Endothelial cell of umbilical vein (primary cell): ENCODE measurements at regions not wholly inside any gene's neighbourhood (a gene's known extent, or its start where the extent isn't known, plus 50 kb on each side); places are given as distances from the start of the nearest gene placed in this dataset.

Experiments used
- BruUV-seq: library from RNA; stranded (reverse); fragments of 400-500 nt; replicated peaks from 2 replicates; lab custom pipeline; 2021; lab: Mats Ljungman, UMichigan
- CTCF ChIA-PET: fragments of 300-600, 350-600 bp; sonication (Branson Sonifier 250); formaldehyde crosslinking; loops from one replicate; lab custom pipeline; 2021; ENCODE audit warnings: antibody characterized with exemption, inconsistent platforms; lab: Charles Lee
- POLR2A ChIA-PET: fragments of 300-600, 350-600 bp; sonication (Branson Sonifier 250); formaldehyde crosslinking; loops from one replicate; lab custom pipeline; 2021; ENCODE audit warnings: antibody characterized with exemption, inconsistent platforms; lab: Charles Lee
- DNase-seq: peaks from one replicate; pipeline ENCODE4 v3.0.0-alpha.2; 2011; ENCODE audit warnings: low read depth, low spot score
- FAIRE-seq: peaks from 2 replicates; lab custom pipeline; 2011; peaks lifted over from hg19 to GRCh38; lab: Jason Lieb, UNC
- H2AFZ ChIP-seq: 2 replicates; pipeline ENCODE4 v1.6.0; 2012; ENCODE audit warnings: low read depth, low read length, control low read depth, inconsistent platforms
- H3K27ac ChIP-seq: 2 replicates; pipeline ENCODE4 v1.5.1; 2011; ENCODE audit warnings: low read depth, mild to moderate bottlenecking, control low read depth, low read length, moderate library complexity; ENCODE audit not compliant: insufficient read depth
- H3K27me3 ChIP-seq, 2 experiments: 2 replicates each; pipeline versions ENCODE4 v1.6.0 to v1.6.1; 2011; ENCODE audit warnings: low read length in 2 of 2, mixed read lengths in 1 of 2; ENCODE audit not compliant: control insufficient read depth in 2 of 2, insufficient read depth in 2 of 2
- H3K36me3 ChIP-seq, 2 experiments: 2 replicates in 1 of 2; 3 replicates in 1 of 2; pipeline ENCODE4 v1.5.1; 2011; ENCODE audit warnings: low read length in 2 of 2, mild to moderate bottlenecking in 1 of 2, moderate library complexity in 1 of 2; ENCODE audit not compliant: control insufficient read depth in 2 of 2, insufficient read depth in 2 of 2; ENCODE audit errors: extremely low read depth in 1 of 2
- H3K4me1 ChIP-seq: 3 replicates; pipeline ENCODE4 v1.5.1; 2011; ENCODE audit warnings: mild to moderate bottlenecking, low read length; ENCODE audit not compliant: control insufficient read depth, insufficient read depth; ENCODE audit errors: extremely low read depth
- H3K4me2 ChIP-seq: 2 replicates; pipeline ENCODE4 v1.6.1; 2011; ENCODE audit warnings: low read length, control low read depth, mixed read lengths; ENCODE audit not compliant: insufficient read depth
- H3K4me3 ChIP-seq, 3 experiments: fragments of 200-600 bp in 1 of 3; sonication (generic), shearing (Covaris generic) in 1 of 3; replicated peaks in 1 of 3; 2 replicates each; pipeline ENCODE4 v1.5.1; 2011 to 2016; ENCODE audit warnings: control low read depth in 3 of 3, low read length in 3 of 3, mild to moderate bottlenecking in 2 of 3, inconsistent platforms in 1 of 3, low read depth in 1 of 3, moderate library complexity in 1 of 3; ENCODE audit not compliant: insufficient read depth in 1 of 3
- H3K79me2 ChIP-seq: 2 replicates; pipeline ENCODE4 v1.6.0; 2012; ENCODE audit warnings: low read length, inconsistent platforms; ENCODE audit not compliant: control insufficient read depth, insufficient read depth
- H3K9ac ChIP-seq: replicated peaks from 2 replicates; pipeline ENCODE3; 2011; ENCODE audit warnings: low read length, control low read depth; ENCODE audit not compliant: insufficient read depth; ENCODE audit errors: extremely low read depth
- H3K9me1 ChIP-seq: replicated peaks from 3 replicates; pipeline ENCODE4 v1.6.0; 2011; ENCODE audit warnings: mild to moderate bottlenecking, low read length; ENCODE audit not compliant: control insufficient read depth, insufficient read depth; ENCODE audit errors: extremely low read depth
- H3K9me3 ChIP-seq: replicated peaks from 2 replicates; pipeline ENCODE4 v1.5.1; 2012; ENCODE audit warnings: low read length, inconsistent platforms; ENCODE audit not compliant: control insufficient read depth, insufficient read depth
- H4K20me1 ChIP-seq: replicated peaks from 2 replicates; pipeline ENCODE3; 2011; ENCODE audit warnings: mild to moderate bottlenecking, low read length; ENCODE audit not compliant: control insufficient read depth, insufficient read depth; ENCODE audit errors: extremely low read depth
- CTCF ChIP-seq, 2 donors: IDR thresholded peaks; 1 replicate in 1 of 2; 2 replicates in 1 of 2; pipeline ENCODE4 v1.5.1; 2011; ENCODE audit warnings: low read length in 2 of 2, mild to moderate bottlenecking in 2 of 2, moderate library complexity in 2 of 2, control low read depth in 1 of 2, inconsistent platforms in 1 of 2, low read depth in 1 of 2; ENCODE audit not compliant: insufficient read depth in 1 of 2; ENCODE audit errors: extremely low read depth in 1 of 2
- EZH2 ChIP-seq: IDR thresholded peaks from 2 replicates; pipeline ENCODE4 v1.6.1; 2012; ENCODE audit warnings: borderline replicate concordance, low read depth, mild to moderate bottlenecking, moderate library complexity, low read length, inconsistent platforms; ENCODE audit not compliant: severe bottlenecking
- FOS ChIP-seq: IDR thresholded peaks from 2 replicates; pipeline ENCODE4 v1.6.1; 2011; ENCODE audit warnings: mild to moderate bottlenecking, low read length, moderate library complexity, borderline replicate concordance; ENCODE audit not compliant: insufficient read depth
- GATA2 ChIP-seq: IDR thresholded peaks from 2 replicates; pipeline ENCODE4 v1.7.0; 2011; ENCODE audit warnings: low read depth, mild to moderate bottlenecking, moderate library complexity, mixed read lengths, low read length; ENCODE audit not compliant: insufficient read length, insufficient read depth
- JUN ChIP-seq: IDR thresholded peaks from 2 replicates; pipeline ENCODE4 v1.6.1; 2011; ENCODE audit warnings: borderline replicate concordance, low read depth; ENCODE audit not compliant: insufficient read length, insufficient read depth
- MAX ChIP-seq: IDR thresholded peaks from 2 replicates; pipeline ENCODE4 v1.6.1; 2011; ENCODE audit not compliant: insufficient read depth, insufficient read length
- MYC ChIP-seq: IDR thresholded peaks from one replicate; pipeline ENCODE4 v1.6.1; 2011; ENCODE audit warnings: mild to moderate bottlenecking, low read depth, low read length
- POLR2A ChIP-seq: IDR thresholded peaks from 2 replicates; pipeline ENCODE4 v1.6.1; 2012; ENCODE audit warnings: low read depth, mild to moderate bottlenecking, control low read depth, low read length
- POLR2AphosphoS5 ChIP-seq: IDR thresholded peaks from 2 replicates; pipeline ENCODE4 v1.6.1; 2012; ENCODE audit warnings: low read depth, mild to moderate bottlenecking, control low read depth, low read length, moderate library complexity; ENCODE audit not compliant: insufficient read depth
- dilution Hi-C: fragments of 300-500 bp; cut with MboI; formaldehyde crosslinking; loops from one replicate; pipeline ENCODE4 v1.15.0; 2019; ENCODE audit warnings: low sequenced_read_pairs; ENCODE audit not compliant: extremely low pct_ligation_motif_present
- intact Hi-C: fragments of 100-400 bp; cut with micrococcal nuclease; formaldehyde crosslinking; loops from one replicate; pipeline ENCODE4 v1.10.0; 2022

DNA sequence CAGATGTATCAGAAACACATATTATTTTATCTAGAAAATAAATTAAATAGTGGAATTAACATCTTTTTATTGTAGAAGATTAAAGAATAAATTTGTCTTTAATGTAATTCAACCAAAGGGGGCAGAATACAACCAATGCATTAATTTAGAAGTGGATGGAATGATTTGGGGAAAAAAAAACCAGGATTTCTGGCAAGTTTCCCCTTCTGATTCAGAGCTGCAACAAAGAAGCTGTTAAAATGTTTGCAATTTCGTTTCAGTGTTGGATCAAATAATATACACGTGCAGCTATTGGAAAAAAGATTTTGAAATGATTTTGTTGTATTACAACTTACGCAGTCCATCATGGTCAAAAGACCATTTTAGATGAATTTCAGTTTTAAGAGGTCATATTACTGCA lies 71.6 kb upstream of the ZNF280D start:
- H3K27ac ChIP-seq = no peak overlapping the region
- DNase-seq (no peak), FAIRE-seq (no peak)
- no peak overlapping the region for H2AFZ ChIP-seq
- ChIA-PET CTCF (interaction anchor here (1.1 to 2.8 kb wide), 7 partner anchors 11 to 334 kb away, joined by 3 to 13 read pairs (median 4); no protein-coding TSS in a partner anchor), POLR2A (no interaction called here)
- no peaks in the 10 kb centered on the region for H3K9me1 ChIP-seq
- H3K4me1 ChIP-seq = peaks cover 11% of the 10 kb centered on the region
- H3K9ac ChIP-seq = no peak overlapping the region
- no peaks in the 10 kb centered on the region for H3K79me2 ChIP-seq
- intact Hi-C loops = no loop called here
- H3K4me2 ChIP-seq = no peak overlapping the region
- H3K9me3 ChIP-seq = peaks cover 4% of the 10 kb centered on the region
- H4K20me1 ChIP-seq = no peaks in the 10 kb centered on the region
- BruUV-seq = no TSS peak
- H3K36me3 ChIP-seq = no peaks in the 10 kb centered on the region
- peaks cover 0 to 3% of the 10 kb centered on the region in 2 experiments for H3K27me3 ChIP-seq
- TF ChIP-seq POLR2A = no peak
- TF ChIP-seq FOS = no peak
- no peak for TF ChIP-seq CTCF (IDR thresholded peaks at IDR 0.05; ENCODE audit: extremely low read depth in 1 of 2, insufficient read depth in 1 of 2, low read depth in 1 of 2, low read length in 2 of 2)
- no peak for TF ChIP-seq JUN
- no peak for TF ChIP-seq EZH2
- no peak for TF ChIP-seq POLR2AphosphoS5
- no peak for TF ChIP-seq MAX
- no peak for TF ChIP-seq GATA2
- no peak for TF ChIP-seq MYC
- no peak overlapping the region for H3K4me3 ChIP-seq
- dilution Hi-C loops = no loop called here
